H1 (cell line): ENCODE measurements at regions not wholly inside any gene's neighbourhood (a gene's known extent, or its start where the extent isn't known, plus 50 kb on each side); places are given as distances from the start of the nearest gene placed in this dataset.

Source experiments
- CTCF ChIA-PET: fragments of 300-600 bp; sonication (Branson Sonifier 250); formaldehyde crosslinking; loops from one replicate; lab custom pipeline; 2021; ENCODE audit not compliant: partially characterized antibody; lab: Charles Lee
- POLR2A ChIA-PET: fragments of 300-600 bp; sonication (Branson Sonifier 250); formaldehyde crosslinking; loops from one replicate; lab custom pipeline; 2021; ENCODE audit warnings: inconsistent platforms; ENCODE audit not compliant: partially characterized antibody; lab: Charles Lee
- DNase-seq, 2 experiments: peaks; one replicate each; pipeline versions ENCODE4 v3.0.0 to v3.0.0-alpha.2; 2010 to 2022; ENCODE audit warnings: low spot score in 2 of 2, low read depth in 1 of 2, mixed read lengths in 1 of 2
- FAIRE-seq: peaks from 2 replicates; lab custom pipeline; 2011; peaks lifted over from hg19 to GRCh38; lab: Jason Lieb, UNC
- H2AFZ ChIP-seq: 2 replicates; pipeline ENCODE4 v1.8.1; 2012; ENCODE audit warnings: low read length, inconsistent platforms
- H2AK5ac ChIP-seq: 2 replicates; pipeline ENCODE4 v1.6.1; 2013; ENCODE audit warnings: low read depth, low read length
- H2BK120ac ChIP-seq: replicated peaks from 2 replicates; pipeline ENCODE3; 2013; ENCODE audit warnings: low read depth, low read length, inconsistent platforms
- H2BK12ac ChIP-seq: 2 replicates; pipeline ENCODE4 v1.6.1; 2013; ENCODE audit warnings: low read depth, low read length
- H2BK15ac ChIP-seq: 2 replicates; pipeline ENCODE4 v1.6.1; 2013; ENCODE audit warnings: low read length
- H2BK20ac ChIP-seq: 2 replicates; pipeline ENCODE4 v1.6.1; 2013; ENCODE audit warnings: low read length
- H2BK5ac ChIP-seq: 2 replicates; pipeline ENCODE4 v1.6.1; 2013; ENCODE audit warnings: low read depth, low read length
- H3K14ac ChIP-seq: 2 replicates; pipeline ENCODE4 v1.6.1; 2013; ENCODE audit warnings: inconsistent platforms; ENCODE audit not compliant: insufficient read length
- H3K18ac ChIP-seq: 2 replicates; pipeline ENCODE4 v1.6.1; 2013; ENCODE audit warnings: low read length; ENCODE audit errors: extremely low read depth
- H3K23ac ChIP-seq: 2 replicates; pipeline ENCODE4 v1.6.1; 2013; ENCODE audit warnings: inconsistent platforms; ENCODE audit not compliant: insufficient read length
- H3K23me2 ChIP-seq: 2 replicates; pipeline ENCODE4 v1.6.1; 2013; ENCODE audit warnings: low read depth, low read length
- H3K27ac ChIP-seq: 2 replicates; pipeline ENCODE4 v1.6.1; 2011; ENCODE audit warnings: low read depth, low read length, inconsistent platforms
- H3K27me3 ChIP-seq, 4 experiments: replicated peaks in 1 of 4; 1 replicate in 1 of 4; 2 replicates in 3 of 4; pipeline versions ENCODE4 v1.6.1 to v1.8.1; 2011 to 2013; ENCODE audit warnings: low read length in 3 of 4, mild to moderate bottlenecking in 3 of 4, inconsistent platforms in 2 of 4, mixed read lengths in 2 of 4, moderate library complexity in 1 of 4; ENCODE audit not compliant: control insufficient read depth in 3 of 4, insufficient read depth in 3 of 4; ENCODE audit errors: extremely low read depth in 1 of 4
- H3K36me3 ChIP-seq, 4 experiments: 2 replicates each; pipeline versions ENCODE4 v1.6.1 to v1.8.1; 2011 to 2013; ENCODE audit warnings: mild to moderate bottlenecking in 4 of 4, low read length in 3 of 4, moderate library complexity in 2 of 4, control low read depth in 1 of 4, inconsistent platforms in 1 of 4; ENCODE audit not compliant: insufficient read depth in 4 of 4, control insufficient read depth in 2 of 4
- H3K4ac ChIP-seq: replicated peaks from 2 replicates; pipeline ENCODE3; 2013; ENCODE audit warnings: low read length, low read depth, mixed read lengths, inconsistent platforms; ENCODE audit not compliant: insufficient read length
- H3K4me1 ChIP-seq, 4 experiments: replicated peaks in 1 of 4; 1 replicate in 1 of 4; 2 replicates in 3 of 4; pipeline versions ENCODE4 v1.6.1 to v1.8.1; 2011 to 2013; ENCODE audit warnings: low read length in 3 of 4, inconsistent platforms in 2 of 4, mixed read lengths in 1 of 4; ENCODE audit not compliant: insufficient read depth in 4 of 4, control insufficient read depth in 3 of 4
- H3K4me2 ChIP-seq, 2 experiments: 2 replicates each; pipeline versions ENCODE4 v1.6.1 to v1.8.1; 2011 to 2013; ENCODE audit warnings: low read depth in 2 of 2, low read length in 2 of 2, control low read depth in 1 of 2, inconsistent platforms in 1 of 2, mild to moderate bottlenecking in 1 of 2; ENCODE audit not compliant: insufficient read depth in 1 of 2
- H3K4me3 ChIP-seq, 4 experiments: fragments of 200-600, 300-600 bp in 1 of 4; sonication (generic), shearing (Covaris generic), sonication (Bioruptor Twin) in 1 of 4; 2 replicates each; pipeline versions ENCODE4 v1.5.1 to v1.8.1; 2011 to 2016; ENCODE audit warnings: low read length in 4 of 4, low read depth in 3 of 4, control low read depth in 2 of 4, inconsistent platforms in 2 of 4, mild to moderate bottlenecking in 2 of 4, mixed read lengths in 1 of 4, moderate library complexity in 1 of 4; ENCODE audit not compliant: insufficient read depth in 2 of 4; ENCODE audit errors: extremely low read depth in 1 of 4
- H3K56ac ChIP-seq: replicated peaks from 2 replicates; pipeline ENCODE3; 2013; ENCODE audit warnings: low read depth, mild to moderate bottlenecking, mixed read lengths, low read length, inconsistent platforms; ENCODE audit not compliant: insufficient read length
- H3K79me1 ChIP-seq: 2 replicates; pipeline ENCODE4 v1.6.1; 2013; ENCODE audit warnings: low read depth, low read length, control low read depth
- H3K79me2 ChIP-seq, 2 experiments: 2 replicates each; pipeline versions ENCODE4 v1.6.1 to v1.8.1; 2012 to 2013; ENCODE audit warnings: low read length in 2 of 2, mild to moderate bottlenecking in 2 of 2, inconsistent platforms in 1 of 2; ENCODE audit not compliant: insufficient read depth in 2 of 2, control insufficient read depth in 1 of 2
- H3K9ac ChIP-seq, 4 experiments: replicated peaks in 1 of 4; 1 replicate in 1 of 4; 2 replicates in 3 of 4; pipeline versions ENCODE4 v1.6.1 to v1.8.1; 2011 to 2013; ENCODE audit warnings: low read depth in 3 of 4, low read length in 3 of 4, control low read depth in 2 of 4, mild to moderate bottlenecking in 2 of 4, moderate library complexity in 2 of 4, inconsistent platforms in 1 of 4; ENCODE audit errors: extremely low read depth in 1 of 4
- H3K9me3 ChIP-seq, 2 experiments: 2 replicates each; pipeline versions ENCODE4 v1.6.1 to v1.8.1; 2012 to 2013; ENCODE audit warnings: mild to moderate bottlenecking in 2 of 2, moderate library complexity in 2 of 2, control low read depth in 1 of 2, inconsistent platforms in 1 of 2, low read depth in 1 of 2, low read length in 1 of 2, mixed read lengths in 1 of 2; ENCODE audit not compliant: insufficient read depth in 2 of 2
- H4K20me1 ChIP-seq, 2 experiments: replicated peaks in 1 of 2; 2 replicates each; pipeline versions ENCODE3 to v1.8.1; 2011 to 2013; ENCODE audit warnings: inconsistent platforms in 2 of 2, low read length in 2 of 2, mild to moderate bottlenecking in 1 of 2; ENCODE audit not compliant: insufficient read depth in 2 of 2, control insufficient read depth in 1 of 2
- H4K5ac ChIP-seq: 2 replicates; pipeline ENCODE4 v1.6.1; 2013; ENCODE audit warnings: low read length, low read depth, mixed read lengths, inconsistent platforms; ENCODE audit not compliant: insufficient read length
- H4K8ac ChIP-seq: 2 replicates; pipeline ENCODE4 v1.8.0; 2013; ENCODE audit warnings: mild to moderate bottlenecking, moderate library complexity, low read length, inconsistent platforms; ENCODE audit not compliant: insufficient read depth; ENCODE audit errors: extremely low read depth
- H4K91ac ChIP-seq: replicated peaks from 2 replicates; pipeline ENCODE3; 2013; ENCODE audit warnings: low read length, mixed read lengths, inconsistent platforms; ENCODE audit not compliant: insufficient read length
- CBX8 ChIP-seq: fragments of 300-800, 300-1000 bp; sonication (generic); IDR thresholded peaks from 2 replicates; pipeline ENCODE4 v1.7.1; 2016; ENCODE audit warnings: low read depth, low read length, borderline replicate concordance
- SIRT6 ChIP-seq: IDR thresholded peaks from one replicate; pipeline ENCODE4 v1.7.1; 2012; ENCODE audit warnings: low read length, inconsistent platforms
- whole genome bisulfite sequencing, 2 experiments: shearing (Covaris generic) in 1 of 2; methylation state at CpG; one replicate each; pipeline versions ENCODE4 v1.1.6 to v1.1.7; 2013 to 2015; ENCODE audit warnings: low lambda C conversion rate in 2 of 2, mixed read lengths in 2 of 2, inconsistent platforms in 1 of 2, low coverage in 1 of 2, missing lambda C conversion rate in 1 of 2; ENCODE audit not compliant: insufficient replicate concordance in 2 of 2, insufficient coverage in 1 of 2, insufficient read length in 1 of 2; ENCODE audit errors: extremely low coverage in 1 of 2, missing lambda C conversion rate in 1 of 2; 5-methylcytosine and 5-hydroxymethylcytosine counted together

- no peaks in the 10 kb centered on the region for H3K4me1 ChIP-seq
- ChIA-PET POLR2A (no interaction called here), CTCF (interaction anchor here (0.7 kb wide), 1 partner anchor 22 kb away, joined by 3 read pairs; no protein-coding TSS in a partner anchor)
- H3K56ac ChIP-seq = no peak overlapping the region
- no peak overlapping the region for H2AFZ ChIP-seq
- H2BK5ac ChIP-seq = no peak overlapping the region
- DNase-seq = no peak
- no peak overlapping the region for H2BK15ac ChIP-seq
- no peak overlapping the region for H2BK120ac ChIP-seq
- H3K4me3 ChIP-seq = no peak overlapping the region
- no peaks in the 10 kb centered on the region for H3K79me1 ChIP-seq
- H3K79me2 ChIP-seq = no peaks in the 10 kb centered on the region
- no peak for FAIRE-seq
- no peaks in the 10 kb centered on the region; a peak in 1 of 4 replicates for H3K9me3 ChIP-seq
- no peaks in the 10 kb centered on the region for H3K36me3 ChIP-seq
- H3K9ac ChIP-seq = no peak overlapping the region
- H3K27me3 ChIP-seq = no peaks in the 10 kb centered on the region
- no peaks in the 10 kb centered on the region for H4K20me1 ChIP-seq
- no peak overlapping the region for H3K4me2 ChIP-seq
- H4K8ac ChIP-seq = no peak overlapping the region
- no peak overlapping the region for H3K14ac ChIP-seq
- no peak overlapping the region for H3K18ac ChIP-seq
- H3K27ac ChIP-seq = no peak overlapping the region
- H2BK12ac ChIP-seq = no peak overlapping the region
- H3K4ac ChIP-seq = no peak overlapping the region
- no peak overlapping the region for H2BK20ac ChIP-seq
- TF ChIP-seq SIRT6 (no peak), CBX8 (no peak)
- no peak overlapping the region for H3K23ac ChIP-seq
- no peaks in the 10 kb centered on the region for H3K23me2 ChIP-seq
- H4K91ac ChIP-seq = no peak overlapping the region
- no peak overlapping the region for H2AK5ac ChIP-seq
- H4K5ac ChIP-seq = no peak overlapping the region
- 90% methylated on average over 1 of the region's 1 CpG; no CpG with 5 or more reads in 1 of the 2 experiments for WGBS, 2 experiments
These were observed 1743.8 kb upstream of the PCDH7 start for GRCh38 chr4:28976369-28976768.
